ENCODE measurements at regions not wholly inside any gene's neighbourhood (a gene's known extent, or its start where the extent isn't known, plus 50 kb on each side); places are given as distances from the start of the nearest gene placed in this dataset.
"Not testable (repeated sequence)": the region's sequence is repeated elsewhere in the genome, so short reads cannot be mapped to it uniquely, and the experiment has no call there.

GRCh38 chr2:111275047-111275853, 154.5 kb downstream of the BCL2L11 start:
- not testable (repeated sequence) for TF ChIP-seq CTCF (IDR thresholded peaks at IDR 0.05 in 4 of 5, conservative IDR thresholded peaks at IDR 0.05 in 1 of 5); POLR2A (IDR thresholded peaks at IDR 0.05)
